Fibroblast of mammary gland (primary cell): ENCODE measurements at regions not wholly inside any gene's neighbourhood (a gene's known extent, or its start where the extent isn't known, plus 50 kb on each side); places are given as distances from the start of the nearest gene placed in this dataset.
A peak's percentile ranks its signal among the peaks of the same experiment; 100 is the strongest.

Experiments
- DNase-seq: peaks from one replicate; pipeline ENCODE4 v3.0.0-alpha.2; 2010; ENCODE audit warnings: low read depth
- H3K4me3 ChIP-seq: 2 replicates; pipeline ENCODE4 v1.5.1; 2011; ENCODE audit warnings: low read depth, mild to moderate bottlenecking, low read length, moderate library complexity; ENCODE audit not compliant: control insufficient read depth
- CTCF ChIP-seq: conservative IDR thresholded peaks from 2 replicates; pipeline ENCODE4 v1.5.1; 2011; ENCODE audit warnings: low read depth, low read length, inconsistent platforms; ENCODE audit not compliant: control insufficient read depth, insufficient read depth

- no peak for TF ChIP-seq CTCF
- H3K4me3 ChIP-seq: no peak overlapping the region
- DNase-seq: no peak
Observed at GRCh38 chr1:93768380-93768863, 86.8 kb upstream of the BCAR3 start.

GRCh38 chr1:93766451-93766850 is 84.8 kb upstream of the BCAR3 start:
- DNase-seq: no peak
- TF ChIP-seq CTCF: no peak
- H3K4me3 ChIP-seq: no peak overlapping the region

GRCh38 chr1:93765099-93765498 is 83.5 kb upstream of the BCAR3 start:
- no peak for DNase-seq
- TF ChIP-seq CTCF: no peak
- no peak overlapping the region for H3K4me3 ChIP-seq

GRCh38 chr1:93764366-93764750 is 82.7 kb upstream of the BCAR3 start:
- TF ChIP-seq CTCF: no peak
- no peak for DNase-seq
- no peak overlapping the region for H3K4me3 ChIP-seq

GRCh38 chr1:93763704-93764365 is 82.2 kb upstream of the BCAR3 start:
- DNase-seq: no peak
- no peak overlapping the region for H3K4me3 ChIP-seq
- TF ChIP-seq CTCF: no peak

- no peak overlapping the region for H3K4me3 ChIP-seq
- DNase-seq: peak; percentile 86
- no peak for TF ChIP-seq CTCF
Observed at GRCh38 chr1:93758842-93759515, 77.3 kb upstream of the BCAR3 start.
